Esophagus mucosa (tissue), 1 donor: ENCODE measurements at regions not wholly inside any gene's neighbourhood (a gene's known extent, or its start where the extent isn't known, plus 50 kb on each side); places are given as distances from the start of the nearest gene placed in this dataset.
"Not testable (repeated sequence)": the region's sequence is repeated elsewhere in the genome, so short reads cannot be mapped to it uniquely, and the experiment has no call there.

Experiments used
- ATAC-seq: fragments of 200-7000 bp; cut with Tn5 transposase; one replicate; pipeline ENCODE4 v1.9.1; 2020
- donor health status: DM: yes; HTN: yes; CAD: no.

DNA sequence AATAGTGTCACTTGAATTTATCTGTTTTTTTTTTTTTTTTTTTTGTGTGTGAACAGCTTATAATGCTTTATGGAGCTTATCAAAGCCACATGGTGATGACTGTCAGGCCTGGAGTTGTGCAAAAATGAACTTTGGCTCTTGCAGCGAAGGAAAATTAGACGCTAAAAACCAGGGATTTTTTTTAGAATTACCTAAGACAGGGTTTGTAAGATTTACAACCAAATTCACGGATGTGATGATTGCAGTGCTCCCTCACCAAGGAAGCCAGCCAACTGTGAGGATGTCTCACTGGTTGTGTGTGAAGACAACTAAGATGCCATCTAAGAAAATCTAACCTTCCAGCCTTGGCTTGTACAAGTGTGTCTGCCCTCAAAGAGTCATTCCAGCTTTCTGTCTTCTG is 127.1 kb upstream of the SLC4A4 start:
- no peak for ATAC-seq

DNA sequence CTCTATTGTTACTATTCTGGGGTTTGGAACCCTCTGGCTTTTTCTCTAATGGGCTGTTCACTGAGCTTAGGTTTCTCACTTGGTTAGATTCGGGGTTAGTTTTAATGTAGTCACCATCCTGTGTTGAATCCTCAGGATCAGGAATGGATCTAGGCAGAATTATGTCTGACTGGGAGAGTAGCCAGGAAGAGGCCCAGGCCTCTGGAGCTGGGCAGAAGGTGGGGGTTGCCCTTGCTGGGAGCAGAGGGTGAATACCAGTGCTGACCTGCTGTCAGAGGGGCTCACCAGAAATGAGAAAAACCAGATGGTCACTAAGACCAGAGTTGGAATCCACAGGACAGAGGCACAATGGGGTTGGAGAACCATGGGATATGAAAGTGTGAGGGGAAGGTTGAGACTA is 126.6 kb upstream of the SLC4A4 start:
- no peak for ATAC-seq

DNA sequence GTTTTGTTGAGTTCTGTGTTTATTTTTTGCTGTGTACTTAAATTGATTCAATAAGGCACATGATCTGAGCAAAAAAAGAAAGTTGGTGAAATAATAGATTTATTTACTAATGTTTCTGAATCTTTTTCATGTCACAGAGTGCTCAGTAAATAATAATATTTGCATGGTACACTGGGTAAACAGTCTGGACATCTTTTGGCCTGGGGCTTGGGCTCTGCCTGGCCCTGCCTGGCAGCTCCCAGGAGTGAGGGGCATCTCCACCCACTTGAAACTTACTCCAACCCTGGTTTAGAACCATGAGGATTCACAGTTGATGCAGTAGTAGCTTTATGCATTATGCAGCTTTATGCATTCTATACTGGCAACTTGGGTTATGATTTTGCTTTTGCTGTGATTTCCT is 124.2 kb upstream of the SLC4A4 start:
- no peak for ATAC-seq

DNA sequence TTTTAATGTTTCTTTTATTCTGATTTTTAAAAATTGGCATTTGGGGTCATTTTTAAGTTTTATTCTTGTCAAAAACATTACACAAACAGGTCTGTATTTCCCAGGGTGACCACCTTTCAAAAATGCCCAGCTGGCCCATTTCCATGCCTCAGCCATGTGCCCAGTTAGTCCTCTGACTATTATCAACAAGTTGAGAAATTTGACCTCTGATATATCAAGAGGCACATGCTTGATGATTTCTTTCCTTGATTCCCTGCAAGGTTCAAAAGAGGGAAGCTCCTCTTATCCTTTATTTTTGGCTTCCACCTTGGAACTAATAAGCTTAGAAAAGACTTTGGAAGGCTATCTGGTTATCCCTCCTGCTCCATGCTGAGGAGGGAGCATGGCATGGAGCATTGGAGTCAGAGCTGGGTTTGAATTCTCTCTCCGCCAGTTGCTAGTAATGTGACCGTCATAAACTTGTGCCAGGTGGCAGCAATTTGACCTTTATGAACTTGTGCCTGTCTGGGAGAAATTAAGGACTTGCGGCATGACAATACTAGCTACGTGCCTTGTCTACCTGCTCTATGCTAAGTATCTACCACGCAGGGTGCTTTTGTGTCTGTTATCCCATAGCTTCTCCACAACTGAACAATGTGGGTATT is 122.4 kb upstream of the SLC4A4 start:
- no peak for ATAC-seq

DNA sequence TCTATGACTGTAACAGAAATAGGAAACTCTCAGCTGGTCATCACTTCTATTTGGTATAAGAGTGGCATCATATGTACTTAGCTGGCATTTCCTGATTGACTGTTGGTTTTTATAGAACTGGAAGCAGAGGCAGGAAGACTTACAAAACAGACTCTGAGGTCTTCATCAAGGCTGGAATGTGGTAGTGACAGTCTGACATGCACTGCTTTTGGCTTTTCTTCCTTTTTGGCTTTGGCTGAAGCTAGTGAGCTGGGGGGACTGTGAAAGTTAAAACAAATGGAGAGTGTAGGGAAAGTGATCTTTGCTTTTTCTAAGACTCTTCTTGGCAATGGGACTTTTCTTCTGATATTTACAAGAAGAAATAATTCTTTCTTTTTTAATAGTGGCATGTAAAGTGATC is 121.1 kb upstream of the SLC4A4 start:
- ATAC-seq: no peak

DNA sequence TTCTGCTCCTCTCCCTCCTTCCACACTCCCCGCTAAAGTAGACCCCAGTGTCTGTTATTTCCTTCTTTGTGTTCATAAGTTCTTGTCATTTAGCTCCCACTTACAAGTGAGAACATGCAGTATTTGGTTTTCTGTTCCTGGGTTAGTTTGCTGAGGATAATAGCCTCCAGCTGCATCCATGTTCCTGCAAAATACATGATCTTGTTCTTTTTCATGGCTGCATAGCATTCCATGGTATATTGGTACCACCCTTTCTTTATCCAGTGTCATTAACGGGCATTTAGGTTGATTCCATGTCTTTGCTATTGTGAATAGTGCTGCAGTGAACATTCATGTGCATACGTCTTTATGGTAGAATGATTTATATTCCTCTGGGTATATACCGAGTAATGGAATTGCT is 118.0 kb upstream of the SLC4A4 start:
- ATAC-seq: not testable (repeated sequence)

DNA sequence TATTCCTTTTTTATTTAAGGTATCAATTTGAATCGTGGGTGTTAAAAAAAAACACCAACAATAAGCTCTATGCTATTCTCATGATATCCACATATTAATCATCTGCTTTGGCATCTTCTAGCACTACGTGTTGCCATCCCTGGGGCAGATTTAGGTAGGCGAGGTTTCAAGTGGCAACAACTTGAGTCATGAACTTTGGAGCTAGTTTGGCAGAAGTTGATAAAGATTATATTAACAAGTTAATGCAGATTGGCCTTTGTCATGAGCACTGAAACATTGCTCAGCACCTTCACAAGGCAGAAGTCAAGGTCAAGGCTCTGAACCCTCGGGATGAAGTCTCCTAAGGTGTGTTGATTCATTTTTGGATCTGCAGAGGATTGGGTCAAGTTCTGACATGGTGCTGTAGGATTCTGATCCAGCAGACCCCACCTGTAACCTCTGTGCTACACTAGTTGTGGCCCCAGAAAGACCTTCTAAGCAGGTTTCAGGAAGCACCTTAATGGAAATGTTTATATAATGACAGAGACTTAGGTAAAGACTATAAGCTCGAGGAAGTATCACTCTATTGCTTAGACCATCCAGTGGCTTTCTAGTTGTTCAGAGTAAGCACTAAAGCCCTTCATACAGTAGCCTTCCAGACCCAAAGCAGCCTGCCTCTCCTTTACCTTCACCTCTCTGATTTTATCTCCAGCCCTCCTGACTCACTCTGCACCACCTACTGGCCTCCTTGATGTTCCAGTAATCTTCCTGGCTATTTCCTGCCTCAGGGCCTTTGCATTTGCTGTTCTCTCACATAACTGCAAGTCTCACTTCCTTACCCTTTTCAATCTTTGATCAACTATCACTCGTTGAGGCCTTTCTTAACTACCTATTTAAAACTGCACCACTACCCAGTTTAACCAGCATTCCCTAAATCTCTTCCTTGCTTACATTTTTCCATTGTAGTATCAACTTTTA is 117.0 kb upstream of the SLC4A4 start:
- peak; percentile 97 for ATAC-seq

DNA sequence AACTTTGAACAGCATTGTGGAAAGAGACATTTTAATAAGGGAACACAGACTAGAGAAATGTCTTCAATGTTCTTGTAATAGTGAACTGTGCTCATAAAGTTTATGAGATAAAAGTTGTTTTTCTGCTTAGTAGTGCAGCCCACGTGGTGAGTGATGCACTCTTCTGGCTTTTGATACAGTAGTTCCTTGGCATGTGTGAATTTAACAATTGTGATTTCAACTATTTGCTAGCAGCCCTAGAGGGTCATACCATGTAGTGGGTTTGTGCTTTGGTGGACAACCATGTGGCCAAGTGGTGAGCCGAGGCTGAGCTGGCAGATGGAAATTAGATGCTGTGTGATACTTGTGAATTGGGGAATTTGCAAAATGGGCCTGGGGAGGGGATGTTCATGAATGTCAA is 116.2 kb upstream of the SLC4A4 start:
- ATAC-seq: no peak

DNA sequence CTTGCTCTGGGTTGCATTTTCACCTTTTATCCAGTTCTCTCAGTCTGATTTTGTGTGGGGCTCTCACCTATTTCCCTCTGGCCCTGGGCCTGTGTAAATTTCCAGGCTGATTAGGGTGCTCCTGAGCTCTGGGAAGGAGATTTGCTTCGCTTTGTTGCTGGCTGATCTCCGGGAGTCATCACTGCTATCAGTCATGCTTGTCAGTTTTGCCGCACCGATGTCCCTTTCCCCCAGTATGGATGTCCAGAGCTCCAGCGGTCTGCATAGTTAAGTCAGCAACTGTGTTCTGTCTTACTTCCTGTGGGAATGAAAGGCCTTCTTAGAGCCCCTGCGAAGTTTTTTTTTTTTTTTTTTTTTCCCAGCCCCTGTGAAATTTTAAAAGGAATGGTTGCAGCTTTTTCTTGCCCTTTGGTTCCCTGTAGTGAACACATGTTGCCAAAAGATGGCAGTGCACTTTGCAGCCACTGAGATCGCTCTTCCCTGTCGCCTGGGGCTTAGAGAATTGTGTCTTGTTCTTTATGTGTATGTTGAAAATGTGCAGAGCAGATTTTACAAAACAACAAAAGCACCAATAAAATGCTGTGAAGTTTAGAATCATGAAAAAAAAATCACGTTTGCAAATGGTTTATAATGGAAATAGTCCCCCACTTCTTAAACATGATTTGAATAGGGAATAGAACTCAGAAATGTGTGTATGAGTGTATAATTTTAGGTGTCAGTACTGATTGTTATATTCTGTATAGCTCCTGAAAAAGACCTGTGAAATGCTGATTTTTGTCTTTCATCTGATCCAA is 109.1 kb upstream of the SLC4A4 start:
- ATAC-seq: peak; percentile 55

DNA sequence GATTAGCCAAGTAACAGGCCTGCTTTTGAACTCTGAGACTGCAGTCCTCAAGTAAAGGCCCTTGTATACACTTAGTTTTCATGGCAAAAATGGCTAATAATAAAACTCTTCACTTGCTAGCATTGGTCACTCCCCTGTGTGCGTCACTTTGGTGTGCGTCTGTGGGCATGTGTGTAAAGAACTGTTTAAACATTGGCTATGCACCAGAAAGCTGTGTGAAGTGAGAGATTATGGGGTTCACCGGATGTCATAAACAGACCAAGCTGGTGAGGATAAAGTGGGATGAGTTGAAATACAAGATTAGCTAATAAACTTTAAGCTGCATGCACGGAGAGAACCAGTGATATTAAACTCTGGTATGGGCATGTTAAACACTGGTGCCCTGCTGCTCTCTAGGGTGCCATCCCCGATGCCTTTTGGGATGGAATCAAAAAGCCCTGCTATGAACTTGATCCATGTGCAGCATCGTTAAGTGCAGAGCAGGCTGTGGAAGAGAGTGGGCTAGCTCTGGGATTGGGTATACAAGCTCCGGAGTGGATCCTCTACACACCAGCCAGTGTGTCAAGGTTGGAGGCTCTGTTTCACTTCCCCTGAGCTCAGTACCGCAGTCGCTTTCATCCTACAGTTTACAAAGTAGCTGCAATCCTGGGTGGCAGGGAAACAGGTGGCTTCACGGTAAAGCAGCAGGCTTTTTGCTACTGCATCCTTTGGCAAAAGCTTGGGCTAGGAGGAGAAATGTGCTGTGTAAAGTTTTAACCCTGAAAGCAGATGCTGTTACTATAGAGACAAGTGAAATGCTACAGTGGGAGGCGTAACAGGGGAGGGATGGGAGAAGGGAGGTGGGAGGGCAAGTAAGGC is 108.3 kb upstream of the SLC4A4 start:
- ATAC-seq: no peak

DNA sequence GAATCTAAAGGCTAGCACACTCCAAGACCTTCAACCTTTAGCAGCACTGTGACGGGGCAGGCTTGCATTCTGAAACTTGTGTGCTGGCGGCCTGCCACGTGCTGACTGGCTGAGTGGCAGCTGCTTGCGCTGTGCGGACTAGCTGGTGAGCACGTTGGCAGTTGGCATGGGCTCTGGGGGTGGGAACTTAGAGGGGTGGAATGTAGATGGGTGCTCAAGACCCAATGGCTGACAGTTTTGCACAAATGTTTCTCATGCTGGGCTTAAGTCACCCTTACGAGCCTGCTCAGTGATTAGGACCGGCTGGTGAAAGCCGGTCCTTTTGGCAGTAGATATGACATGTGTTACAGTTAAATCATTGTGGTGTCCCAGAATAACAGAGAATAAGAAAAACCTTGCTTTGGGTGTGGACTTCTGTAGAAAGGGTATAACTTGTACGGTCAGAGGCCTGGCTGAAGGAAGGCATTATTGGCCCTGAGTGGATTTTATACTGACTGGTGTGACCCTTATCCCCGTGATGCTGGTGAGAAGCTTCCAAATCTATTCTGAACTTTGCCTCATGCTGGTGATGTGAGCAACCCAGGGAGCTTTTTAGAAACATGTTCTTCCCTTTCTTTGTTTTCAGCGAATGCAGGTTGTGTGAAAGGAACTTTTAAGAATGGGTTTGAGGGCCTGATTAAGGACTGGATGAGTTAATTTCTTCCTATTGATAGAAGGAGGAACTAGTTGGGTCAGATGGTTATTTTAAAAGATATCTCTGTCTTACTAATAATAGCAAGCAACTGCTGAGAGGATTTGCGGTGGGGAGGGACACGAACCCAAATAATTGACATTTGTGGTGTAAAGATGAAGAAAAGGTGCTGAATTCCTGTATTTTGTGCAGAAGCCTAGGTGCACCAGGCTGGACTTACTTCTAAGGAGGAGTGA is 107.4 kb upstream of the SLC4A4 start:
- ATAC-seq: peak; percentile 83

DNA sequence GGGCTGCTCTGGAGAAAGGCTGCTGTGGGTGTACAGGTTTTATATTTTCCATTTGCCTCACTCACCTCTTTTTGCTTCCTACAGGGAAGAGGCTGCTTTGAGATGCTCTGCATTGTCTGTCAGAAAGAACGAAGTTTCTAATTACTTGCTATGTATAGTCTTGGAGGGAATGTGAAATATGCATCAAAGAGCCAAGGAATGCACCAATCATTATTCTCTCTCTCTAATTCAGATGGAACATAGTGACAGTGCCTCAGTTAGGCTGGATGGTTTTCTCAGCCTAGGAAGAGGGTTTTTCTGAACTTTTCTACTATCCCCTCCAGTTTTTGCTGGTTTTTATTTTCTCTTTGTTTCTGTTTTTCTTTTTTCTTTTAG is 106.8 kb upstream of the SLC4A4 start:
- no peak for ATAC-seq

DNA sequence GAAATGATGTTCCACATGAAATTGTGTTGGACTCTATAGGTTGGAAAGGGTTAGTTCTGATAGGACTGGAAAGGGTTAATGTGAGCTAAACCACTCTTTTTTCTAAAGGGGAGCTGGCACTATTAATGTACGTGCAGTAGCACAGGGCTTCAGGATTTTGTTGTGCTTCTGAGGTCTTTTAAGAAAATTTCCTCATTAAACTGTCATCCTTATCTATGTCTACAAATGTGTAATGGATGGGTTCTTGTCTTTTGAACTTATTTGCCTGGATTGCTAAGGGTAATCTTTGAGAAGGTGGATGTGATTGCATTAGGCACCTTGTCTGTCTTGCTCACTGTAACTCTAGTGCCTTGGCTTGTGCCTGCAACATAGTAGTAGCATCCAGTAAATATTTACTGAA is 106.0 kb upstream of the SLC4A4 start:
- ATAC-seq: no peak

DNA sequence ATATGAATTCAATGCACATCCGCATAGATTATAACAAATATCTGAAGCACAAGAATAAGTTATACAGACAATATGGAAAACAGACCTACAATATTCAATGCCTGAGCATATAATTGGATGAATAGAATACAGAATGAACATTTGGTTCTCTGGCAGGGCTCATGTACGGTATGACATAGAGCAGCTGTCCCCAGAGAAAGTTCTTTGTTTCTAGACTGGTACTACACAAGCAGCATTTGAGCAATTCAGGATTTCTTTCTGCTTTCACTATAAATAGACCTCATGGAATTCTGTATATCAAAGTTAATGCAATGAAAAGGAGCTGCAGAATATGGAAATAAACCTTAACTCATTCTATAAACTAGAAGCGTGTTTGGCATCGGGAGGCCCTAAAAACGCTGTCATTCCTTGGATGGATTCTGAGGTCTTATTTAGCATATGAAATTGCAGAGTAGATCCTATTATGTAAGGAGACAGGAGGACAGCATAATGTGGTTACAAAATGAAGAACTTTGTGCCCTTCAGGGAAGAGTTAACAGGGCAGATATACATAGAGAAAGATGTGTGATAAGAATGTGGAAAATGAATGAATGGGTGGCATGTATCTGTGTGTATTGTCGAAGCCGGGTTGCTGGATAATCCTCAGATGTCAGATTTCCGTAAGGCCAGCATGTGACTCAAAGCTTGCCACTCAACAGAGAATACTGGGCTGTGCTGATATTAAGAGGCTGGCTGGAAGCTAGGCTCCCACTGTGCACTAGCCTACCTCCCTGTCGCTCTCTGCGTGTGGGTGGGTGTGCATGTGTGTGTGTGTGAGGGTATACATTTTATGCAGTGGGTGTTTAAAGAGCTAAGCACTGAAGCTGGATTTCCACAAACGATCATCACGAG is 103.3 kb upstream of the SLC4A4 start:
- ATAC-seq: no peak

DNA sequence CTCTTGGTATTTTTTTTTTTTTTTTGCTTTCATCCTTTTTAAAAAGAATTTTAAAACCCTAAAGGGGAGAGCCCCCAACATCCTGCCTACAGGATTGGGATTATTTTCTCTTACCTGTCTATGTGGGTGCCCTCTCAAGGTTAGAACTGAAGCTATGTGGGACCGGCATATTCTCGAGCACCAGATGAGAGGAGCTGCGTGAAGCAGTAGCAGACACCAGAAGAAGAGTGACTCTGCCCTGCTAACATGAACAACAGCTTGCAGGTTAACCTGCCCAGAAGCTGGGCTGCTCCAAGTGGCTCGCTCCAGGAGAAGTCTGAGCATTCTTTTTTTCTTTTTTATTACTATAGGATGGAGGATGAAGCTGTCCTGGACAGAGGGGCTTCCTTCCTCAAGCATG is 102.6 kb upstream of the SLC4A4 start:
- no peak for ATAC-seq

DNA sequence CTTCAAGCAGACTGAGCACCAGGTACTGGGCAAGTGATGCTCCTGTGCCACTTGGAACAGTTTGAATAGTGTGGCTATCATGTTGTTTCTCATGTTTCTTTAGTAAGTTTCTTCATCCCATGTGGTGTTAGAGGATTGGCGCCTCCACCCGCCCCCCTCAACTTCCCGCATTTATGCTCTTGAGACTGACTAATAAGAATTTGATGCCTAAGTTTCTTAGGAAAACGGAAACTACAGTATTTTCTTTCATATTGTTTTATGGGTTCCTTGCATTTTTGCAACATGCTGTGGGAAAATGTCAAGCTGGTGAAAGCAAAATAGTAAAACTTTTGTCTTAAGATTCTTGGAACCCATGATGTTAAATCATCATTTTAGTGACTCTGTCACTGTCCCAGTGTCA is 101.2 kb upstream of the SLC4A4 start:
- no peak for ATAC-seq

DNA sequence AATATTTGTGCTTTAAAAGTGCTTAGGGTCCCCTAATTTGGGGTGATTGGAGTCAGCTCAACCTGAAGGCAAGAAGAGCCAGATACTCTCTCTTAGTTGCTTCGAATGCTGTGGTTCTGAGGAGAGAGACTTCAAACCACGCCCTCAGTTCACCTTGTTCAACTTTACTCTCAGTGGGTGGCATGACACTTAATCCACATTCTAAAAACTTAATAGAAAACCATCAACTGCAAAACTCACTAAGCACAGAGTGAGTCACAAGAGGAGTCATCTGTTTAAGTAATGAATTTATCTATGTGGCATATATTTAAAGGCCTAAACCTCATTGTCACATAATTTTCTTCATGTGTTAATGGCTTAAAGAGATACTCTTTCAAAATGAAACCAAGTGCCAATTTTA is 99.5 kb upstream of the SLC4A4 start:
- peak; percentile 93 for ATAC-seq

DNA sequence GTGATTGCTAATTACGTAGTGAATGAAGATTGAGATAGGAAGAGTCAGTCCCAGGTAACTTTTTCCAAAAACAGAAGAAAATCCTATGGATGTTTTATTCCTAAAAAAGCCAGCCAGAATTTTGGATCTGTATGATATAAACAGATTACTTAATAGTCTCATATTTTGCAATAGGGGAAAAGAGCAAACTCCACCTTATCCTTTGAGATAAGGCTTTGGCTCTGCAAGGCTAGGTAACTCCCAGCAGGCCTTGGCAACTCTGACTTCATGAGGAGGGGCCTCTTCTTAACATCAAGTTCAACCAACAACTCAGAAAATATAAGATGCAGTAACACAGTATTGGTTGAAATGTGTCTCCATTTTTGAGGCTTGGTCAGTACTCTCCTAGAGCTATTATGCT is 98.7 kb upstream of the SLC4A4 start:
- ATAC-seq: no peak

DNA sequence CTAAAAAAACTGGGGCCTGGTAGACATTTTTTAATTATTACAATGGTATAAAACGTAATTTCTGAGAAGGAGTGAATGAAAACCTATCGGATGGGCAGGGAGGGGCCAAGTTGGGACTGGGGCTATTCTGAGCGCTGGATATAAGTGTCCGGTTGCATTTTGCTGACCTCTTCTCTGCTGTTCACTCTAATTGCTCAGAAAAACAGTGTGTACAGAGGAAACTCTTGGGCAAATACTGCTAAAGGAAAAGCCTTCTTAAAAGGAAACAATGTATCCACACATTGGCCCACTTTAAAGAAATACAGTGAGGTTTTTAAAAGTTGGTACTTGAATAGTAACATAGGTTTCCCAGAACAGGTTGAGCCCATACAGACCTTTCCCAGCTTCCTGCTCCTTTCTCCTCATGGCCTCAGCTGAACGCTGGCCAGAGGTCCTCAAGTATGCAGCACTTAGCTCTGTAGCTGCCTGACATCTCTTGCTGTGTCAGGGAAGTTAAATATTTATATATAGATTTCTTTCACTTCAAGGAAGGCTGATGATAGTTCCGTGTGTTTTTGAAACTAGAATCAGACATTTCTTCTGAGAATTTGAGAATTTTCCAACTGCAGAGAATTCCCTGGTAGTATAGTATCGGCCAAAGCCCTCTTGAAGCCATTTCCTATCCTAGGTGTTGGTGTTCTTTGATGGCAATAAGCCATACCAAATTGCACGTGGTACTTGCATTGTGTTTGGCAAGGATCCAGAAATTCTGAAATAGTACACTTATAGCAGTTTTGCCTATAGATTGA is 97.1 kb upstream of the SLC4A4 start:
- ATAC-seq: no peak
